GM23338 (cell line): ENCODE measurements at regions not wholly inside any gene's neighbourhood (a gene's known extent, or its start where the extent isn't known, plus 50 kb on each side); places are given as distances from the start of the nearest gene placed in this dataset.

Experiments used
- EZH2phosphoT487 ChIP-seq: fragments of 200-600 bp; sonication (generic); IDR thresholded peaks from one replicate; pipeline ENCODE4 v1.8.1; 2018; ENCODE audit warnings: antibody characterized with exemption; ENCODE audit not compliant: unreplicated experiment
- JUNB ChIP-seq: IDR thresholded peaks from one replicate; pipeline ENCODE4 v1.6.1; 2016; ENCODE audit warnings: antibody characterized with exemption; ENCODE audit not compliant: unreplicated experiment
- REST ChIP-seq: IDR thresholded peaks from one replicate; pipeline ENCODE4 v1.6.1; 2018; ENCODE audit warnings: antibody characterized with exemption; ENCODE audit not compliant: unreplicated experiment
- ZNF114 ChIP-seq: fragments of 250-450 bp; sonication (Bioruptor Pico); IDR thresholded peaks from 2 replicates; pipeline ENCODE4 v1.5.0; 2020; ENCODE audit warnings: mild to moderate bottlenecking, moderate library complexity
- ZNF331 ChIP-seq: fragments of 250-450 bp; sonication (Bioruptor Pico); IDR thresholded peaks from 2 replicates; pipeline ENCODE4 v1.5.0; 2020; ENCODE audit warnings: low read depth, mild to moderate bottlenecking, moderate library complexity
- ZNF462 ChIP-seq: fragments of 250-450 bp; sonication (Bioruptor Pico); IDR thresholded peaks from 2 replicates; pipeline ENCODE4 v1.5.0; 2020; ENCODE audit warnings: mild to moderate bottlenecking, moderate library complexity
- TF ChIP-seq, protein P1 (sequence below): IDR thresholded peaks from 2 replicates; pipeline ENCODE4 v1.6.1; 2016; ENCODE audit warnings: antibody characterized with exemption

DNA sequence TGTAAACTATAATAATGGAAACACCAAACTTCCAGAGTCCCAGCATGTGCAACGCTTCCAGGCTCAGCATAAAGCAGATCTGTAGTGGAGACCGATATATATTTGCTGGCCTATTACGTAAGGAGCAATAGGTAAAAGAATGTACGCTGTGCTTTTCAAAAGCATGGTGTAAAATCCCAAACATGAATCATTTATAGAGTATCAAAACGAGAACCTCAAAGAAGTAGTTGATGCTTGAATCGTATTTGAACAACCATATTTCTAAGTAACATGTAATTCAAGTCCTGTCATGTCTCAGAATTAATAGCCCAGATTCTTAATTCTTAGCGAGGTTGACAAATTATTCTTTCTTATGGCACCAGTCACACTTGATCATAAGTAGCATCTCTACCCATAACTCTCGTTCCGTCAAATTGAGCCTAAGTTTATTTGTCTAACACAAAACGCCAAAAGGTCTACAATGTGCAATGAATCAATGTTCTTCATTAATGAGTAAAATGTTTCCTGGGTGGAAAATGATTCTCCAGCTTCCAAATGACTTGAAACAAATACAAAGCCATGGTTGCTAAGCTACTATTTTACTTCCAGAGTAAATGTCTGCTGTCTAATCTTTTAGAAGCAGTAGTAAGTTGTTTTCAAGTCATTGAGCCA lies 811.5 kb upstream of the FRG1 start (continued):
- TF ChIP-seq ZNF462 (CRISPR knock-in tag) (no peak), ZNF114 (CRISPR knock-in tag) (no peak), JUNB (no peak), EZH2phosphoT487 (no peak), ZNF331 (CRISPR knock-in tag) (no peak), REST (no peak)
- TF ChIP-seq, protein P1, sequence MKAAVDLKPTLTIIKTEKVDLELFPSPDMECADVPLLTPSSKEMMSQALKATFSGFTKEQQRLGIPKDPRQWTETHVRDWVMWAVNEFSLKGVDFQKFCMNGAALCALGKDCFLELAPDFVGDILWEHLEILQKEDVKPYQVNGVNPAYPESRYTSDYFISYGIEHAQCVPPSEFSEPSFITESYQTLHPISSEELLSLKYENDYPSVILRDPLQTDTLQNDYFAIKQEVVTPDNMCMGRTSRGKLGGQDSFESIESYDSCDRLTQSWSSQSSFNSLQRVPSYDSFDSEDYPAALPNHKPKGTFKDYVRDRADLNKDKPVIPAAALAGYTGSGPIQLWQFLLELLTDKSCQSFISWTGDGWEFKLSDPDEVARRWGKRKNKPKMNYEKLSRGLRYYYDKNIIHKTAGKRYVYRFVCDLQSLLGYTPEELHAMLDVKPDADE: no peak
